Thoracic aorta (tissue), 2 donors: ENCODE measurements at regions not wholly inside any gene's neighbourhood (a gene's known extent, or its start where the extent isn't known, plus 50 kb on each side); places are given as distances from the start of the nearest gene placed in this dataset.

Experiments
- ATAC-seq: fragments of 150-250 bp; one replicate; pipeline ENCODE4 v1.8.0; 2017; ENCODE audit warnings: low read depth; ENCODE audit not compliant: insufficient number of reproducible peaks, low FRiP score
- DNase-seq: peaks from one replicate; pipeline ENCODE4 v3.0.0-alpha.2; 2020; ENCODE audit warnings: low spot score
- H3K27ac ChIP-seq, 2 donors: fragments of 200-600 bp; sonication (generic); 1 replicate in 1 of 2; 2 replicates in 1 of 2; pipeline ENCODE4 v1.5.1; 2016; ENCODE audit warnings: mild to moderate bottlenecking in 2 of 2, moderate library complexity in 2 of 2
- H3K27me3 ChIP-seq: fragments of 200-600 bp; sonication (generic); replicated peaks from 2 replicates; pipeline ENCODE4 v1.6.0; 2016; ENCODE audit warnings: mild to moderate bottlenecking; ENCODE audit not compliant: insufficient read depth
- H3K36me3 ChIP-seq: fragments of 200-600 bp; sonication (generic); one replicate; pipeline ENCODE4 v1.5.1; 2016
- H3K4me1 ChIP-seq, 2 donors: fragments of 200-600 bp; sonication (generic); 1 replicate in 1 of 2; 2 replicates in 1 of 2; pipeline versions ENCODE4 v1.5.1 to v1.6.0; 2016; ENCODE audit warnings: low read depth in 2 of 2, mild to moderate bottlenecking in 1 of 2; ENCODE audit not compliant: control insufficient read depth in 1 of 2
- H3K4me3 ChIP-seq: fragments of 200-600 bp; sonication (generic); 2 replicates; pipeline ENCODE4 v1.5.1; 2016; ENCODE audit warnings: mild to moderate bottlenecking
- H3K9me3 ChIP-seq: fragments of 200-600 bp; sonication (generic); 2 replicates; pipeline ENCODE4 v1.5.1; 2016
- CTCF ChIP-seq: fragments of 200-600 bp; sonication (generic); IDR thresholded peaks from one replicate; pipeline ENCODE4 v1.5.1; 2019; ENCODE audit warnings: antibody characterized with exemption

DNA sequence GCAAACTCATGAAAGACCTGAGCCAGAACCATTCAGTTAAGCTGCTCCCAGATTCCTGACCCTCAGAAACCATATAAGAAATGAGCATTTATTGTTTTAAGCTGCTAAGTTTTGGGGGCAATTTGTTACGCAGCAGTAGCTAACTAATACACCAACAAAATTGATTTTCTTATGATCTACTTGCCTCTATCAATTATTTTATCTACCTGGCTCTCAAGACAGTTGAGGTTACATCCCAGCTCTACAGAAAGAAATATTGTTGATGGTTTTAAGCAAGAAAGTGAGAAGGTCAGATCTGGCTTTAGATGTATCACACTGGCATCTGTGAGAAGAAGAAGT is 103.1 kb upstream of the MDM1 start:
- DNase-seq (no peak), ATAC-seq (no peak)
- Histone ChIP-seq H3K36me3 (no peaks in the 10 kb centered on the region), H3K4me1 (no peaks in the 10 kb centered on the region), H3K9me3 (no peaks in the 10 kb centered on the region), H3K27ac (no peak overlapping the region), H3K27me3 (no peaks in the 10 kb centered on the region), H3K4me3 (no peak overlapping the region)
- no peak for TF ChIP-seq CTCF

- DNase-seq = no peak
- Histone ChIP-seq H3K4me1 (no peaks in the 10 kb centered on the region), H3K9me3 (no peaks in the 10 kb centered on the region), H3K36me3 (no peaks in the 10 kb centered on the region), H3K27me3 (no peaks in the 10 kb centered on the region), H3K4me3 (no peak overlapping the region), H3K27ac (no peak overlapping the region)
- ATAC-seq = no peak
- no peak for TF ChIP-seq CTCF
Observed at GRCh38 chr12:68435816-68436215, 103.7 kb upstream of the MDM1 start.

DNA sequence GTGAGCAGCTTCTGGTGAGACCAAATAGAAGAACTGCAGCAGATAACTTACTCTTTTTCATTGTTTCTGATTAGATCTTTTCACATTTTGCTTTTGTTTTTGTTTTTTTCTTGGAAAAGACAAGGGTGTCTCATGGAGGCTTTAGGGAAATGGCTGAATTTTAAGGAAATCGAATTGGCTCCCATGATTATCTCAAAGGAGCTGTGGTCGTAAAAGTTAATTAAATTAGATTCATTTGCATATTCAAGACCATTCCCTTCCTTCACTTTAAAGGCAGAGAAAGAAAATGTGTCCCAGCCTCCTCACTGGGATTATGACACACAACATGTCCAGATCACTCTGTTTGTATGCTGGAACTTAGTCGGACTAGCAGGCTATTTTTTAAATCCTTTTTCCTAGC is 106.4 kb upstream of the MDM1 start:
- H3K36me3 ChIP-seq = no peaks in the 10 kb centered on the region
- ATAC-seq = no peak
- H3K27me3 ChIP-seq = no peaks in the 10 kb centered on the region
- no peak overlapping the region for H3K27ac ChIP-seq
- TF ChIP-seq CTCF = no peak
- no peaks in the 10 kb centered on the region for H3K9me3 ChIP-seq
- DNase-seq = no peak
- H3K4me3 ChIP-seq = no peak overlapping the region
- no peaks in the 10 kb centered on the region for H3K4me1 ChIP-seq

DNA sequence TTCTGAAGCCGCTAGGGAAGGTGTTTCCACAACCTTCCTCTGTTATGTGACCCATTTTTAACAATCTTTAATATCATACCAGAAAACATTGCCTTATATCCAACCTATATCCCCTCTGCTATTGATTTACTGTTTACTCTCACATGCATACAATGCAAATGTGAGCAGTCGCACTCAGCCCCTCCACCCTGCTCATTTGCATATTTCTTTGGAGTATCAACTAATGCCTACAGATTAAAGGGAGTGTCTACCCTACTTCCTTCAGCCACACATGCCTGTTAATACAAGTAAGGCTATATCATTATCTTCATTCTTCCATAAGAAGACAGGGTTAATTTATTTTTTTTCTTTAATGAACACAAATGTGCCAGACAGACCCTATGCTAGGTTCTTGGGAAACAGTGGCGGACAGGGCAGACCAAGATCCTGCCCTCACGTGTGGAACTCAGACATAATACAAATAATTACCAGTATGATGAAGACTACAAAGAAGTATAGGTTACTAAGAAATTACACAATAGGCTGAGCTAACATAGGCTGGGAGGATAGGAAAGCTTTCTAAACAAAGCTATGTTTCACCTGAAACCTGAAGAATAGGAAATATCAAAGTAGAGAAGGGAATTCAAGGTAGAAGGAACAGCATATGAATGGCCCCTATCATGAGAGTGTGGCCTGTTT is 107.3 kb upstream of the MDM1 start:
- H3K36me3 ChIP-seq = no peaks in the 10 kb centered on the region
- H3K27ac ChIP-seq = no peak overlapping the region
- H3K4me1 ChIP-seq = no peaks in the 10 kb centered on the region
- H3K4me3 ChIP-seq = no peak overlapping the region
- DNase-seq = no peak
- TF ChIP-seq CTCF = no peak
- H3K9me3 ChIP-seq = no peaks in the 10 kb centered on the region
- H3K27me3 ChIP-seq = no peaks in the 10 kb centered on the region
- no peak for ATAC-seq

- Histone ChIP-seq H3K4me1 (no peaks in the 10 kb centered on the region), H3K9me3 (no peaks in the 10 kb centered on the region), H3K27me3 (no peaks in the 10 kb centered on the region), H3K4me3 (no peak overlapping the region), H3K36me3 (no peaks in the 10 kb centered on the region), H3K27ac (no peak overlapping the region)
- no peak for ATAC-seq
- no peak for TF ChIP-seq CTCF
- no peak for DNase-seq
Observed at GRCh38 chr12:68440068-68440581, 108.0 kb upstream of the MDM1 start.
